ENCODE measurements at regions not wholly inside any gene's neighbourhood (a gene's known extent, or its start where the extent isn't known, plus 50 kb on each side); places are given as distances from the start of the nearest gene placed in this dataset.

DNA sequence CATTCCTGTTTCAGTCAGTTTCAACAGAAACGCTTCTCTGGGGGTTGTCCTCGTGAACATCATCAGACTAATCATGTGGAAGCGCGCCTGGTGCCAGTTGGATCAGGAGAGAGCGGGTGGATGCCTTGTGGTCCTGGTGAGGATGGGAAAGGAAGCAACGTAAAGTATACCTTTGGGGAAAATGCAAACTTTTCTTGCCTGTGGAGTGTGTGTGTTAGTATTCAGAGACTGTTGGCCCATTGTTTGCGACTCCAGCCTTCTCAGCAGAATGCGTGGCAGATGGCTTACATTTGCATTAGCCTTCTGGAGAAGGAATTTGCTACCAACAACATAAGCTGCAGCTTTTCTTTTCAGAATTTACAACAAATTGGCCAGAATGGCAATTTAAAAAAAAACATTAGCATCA is 173.9 kb downstream of the RWDD3 start:
- TF ChIP-seq CTCF (conservative IDR thresholded peaks at IDR 0.05; ENCODE audit: low read depth, low read length) (no peak), EZH2 (IDR thresholded peaks at IDR 0.05; ENCODE audit: low read length, unreplicated experiment) (no peak)
